ENCODE measurements at regions not wholly inside any gene's neighbourhood (a gene's known extent, or its start where the extent isn't known, plus 50 kb on each side); places are given as distances from the start of the nearest gene placed in this dataset.

- no peak for DNase-seq
Observed at GRCh38 chr6:14728396-14729024, 517.4 kb upstream of the JARID2 start.

DNA sequence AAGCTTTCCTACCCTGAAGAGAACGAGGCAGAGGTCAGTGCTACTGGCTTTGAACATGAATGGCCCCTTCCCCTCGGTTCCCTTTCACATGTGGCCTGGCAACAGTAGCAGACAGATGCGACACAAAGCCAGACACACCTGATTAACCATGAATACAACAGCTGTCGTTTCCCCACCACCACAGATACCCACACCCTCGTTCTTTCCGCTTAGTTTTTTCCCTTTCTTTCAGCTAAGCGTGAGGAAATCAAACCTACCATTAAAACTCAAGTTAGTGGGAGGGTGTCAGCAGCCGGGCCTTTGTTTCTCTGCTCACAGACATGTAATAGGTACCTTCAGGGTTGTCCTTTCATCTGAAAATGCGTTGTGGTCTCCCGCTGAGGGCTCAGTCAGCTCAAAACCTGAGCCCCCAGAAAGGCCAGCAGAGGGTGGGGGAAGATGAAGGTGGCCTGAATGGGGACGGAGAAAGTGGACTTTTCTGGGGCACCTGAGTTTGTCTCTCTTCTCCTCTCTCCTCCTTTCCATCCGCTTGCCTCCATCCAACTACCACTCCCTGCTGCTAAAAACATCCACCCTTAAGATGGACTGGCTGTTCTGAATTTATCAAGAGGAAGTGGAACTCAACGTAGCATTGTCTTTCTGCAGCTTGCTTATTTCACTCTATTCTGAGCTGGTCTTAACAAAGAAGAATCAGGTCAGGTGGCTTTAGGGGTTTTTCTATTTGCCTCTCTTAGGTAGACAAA, 516.6 kb upstream of the JARID2 start:
- DNase-seq: no peak

DNA sequence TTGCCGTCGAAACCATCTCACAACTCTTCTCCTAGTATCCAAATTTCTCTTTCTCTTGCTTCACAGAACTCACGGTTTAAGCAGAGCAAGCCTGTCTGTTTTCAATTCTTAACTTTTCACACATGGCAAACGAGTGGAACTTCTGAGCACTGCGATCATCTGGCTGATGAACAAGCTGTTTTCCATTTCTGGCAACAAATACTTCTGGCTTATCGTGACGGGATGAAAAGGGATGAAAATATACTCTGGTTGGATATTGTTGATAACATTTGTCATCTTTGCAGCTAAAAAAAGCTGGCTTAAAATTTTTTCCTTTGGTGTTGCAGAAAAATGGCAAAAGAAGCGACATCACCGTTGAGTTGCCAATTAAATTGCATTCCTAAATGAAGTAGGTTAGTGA, 515.2 kb upstream of the JARID2 start:
- no peak for DNase-seq

DNA sequence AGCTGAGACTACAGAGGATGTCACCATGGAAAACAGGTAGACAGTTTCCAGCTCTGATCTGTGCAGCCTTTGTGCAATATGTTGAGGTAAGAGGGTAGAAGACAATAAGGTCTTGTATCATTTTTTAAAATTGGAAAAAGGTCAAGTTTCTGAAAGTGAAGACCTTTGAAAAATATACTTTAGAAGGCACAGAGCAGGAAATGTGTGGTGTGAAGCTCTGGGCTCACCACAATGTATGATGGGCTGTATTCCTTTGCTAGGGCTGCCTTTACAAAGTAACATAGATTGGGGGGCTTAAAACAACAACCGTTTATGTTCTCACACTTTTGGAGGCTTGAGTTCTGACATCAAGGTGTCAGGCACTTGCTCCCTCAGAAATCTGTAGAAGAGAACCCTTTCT, 514.3 kb upstream of the JARID2 start:
- no peak for DNase-seq

- DNase-seq: no peak
Observed at GRCh38 chr6:14732226-14732843, 513.5 kb upstream of the JARID2 start.

DNA sequence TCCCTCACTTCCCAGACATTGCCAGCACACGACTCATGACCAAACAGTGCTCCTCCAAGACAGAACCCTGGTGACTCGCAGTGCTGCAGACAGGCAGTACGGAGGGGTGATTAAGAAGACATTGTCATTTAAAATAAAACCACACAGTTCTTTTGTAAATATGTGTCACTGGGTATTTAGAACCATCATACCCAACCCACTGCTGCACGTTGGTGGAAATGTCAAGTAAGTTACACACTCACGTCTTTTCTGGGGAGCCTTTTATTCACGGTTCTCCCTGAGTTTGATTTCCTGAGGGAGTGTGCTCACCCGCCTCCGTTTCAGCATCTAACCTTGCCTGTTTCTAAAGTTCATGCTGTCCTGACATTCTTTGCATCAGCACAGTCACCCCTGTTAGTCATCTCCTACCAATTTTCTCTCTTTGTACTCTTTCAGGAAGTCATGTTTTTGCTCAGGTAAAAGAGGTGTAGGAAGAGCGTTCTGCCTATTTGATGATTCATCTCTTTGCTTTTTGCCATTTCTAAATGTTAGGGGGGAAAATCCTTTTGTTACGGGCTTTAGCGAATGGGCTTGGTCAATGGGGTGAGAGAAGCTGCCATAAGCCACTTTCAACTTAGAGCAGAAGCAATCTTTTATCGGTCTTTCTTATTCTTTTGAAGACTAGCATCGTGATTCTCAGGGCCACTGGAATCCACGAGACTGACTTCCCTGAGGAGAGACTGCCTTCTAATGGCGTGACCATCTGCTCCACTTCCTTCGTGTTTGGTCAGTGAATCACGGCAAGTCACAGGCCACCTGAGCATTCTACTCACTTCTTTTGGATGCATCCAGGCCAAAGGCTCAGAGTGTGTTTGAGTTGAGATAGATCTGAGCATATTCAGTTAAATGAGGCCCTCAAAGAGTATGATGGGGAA, 512.8 kb upstream of the JARID2 start:
- DNase-seq: no peak

DNA sequence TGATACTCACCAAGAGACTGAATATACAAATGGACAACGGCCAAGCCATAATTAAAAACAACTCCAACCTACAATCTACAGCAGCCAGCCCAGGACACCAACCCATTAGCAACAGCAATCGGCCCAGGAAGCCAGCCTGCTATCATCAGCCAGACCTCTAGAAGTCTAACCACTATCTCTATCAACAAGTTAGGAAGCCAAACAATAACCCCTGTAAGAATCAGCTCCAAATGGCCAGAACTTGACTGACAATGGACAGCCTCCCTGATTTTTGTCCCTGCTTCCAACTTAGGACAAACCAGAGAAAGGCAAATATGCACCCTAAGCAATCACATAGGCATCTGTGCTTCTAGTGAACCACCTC, 511.8 kb upstream of the JARID2 start:
- DNase-seq: no peak

DNA sequence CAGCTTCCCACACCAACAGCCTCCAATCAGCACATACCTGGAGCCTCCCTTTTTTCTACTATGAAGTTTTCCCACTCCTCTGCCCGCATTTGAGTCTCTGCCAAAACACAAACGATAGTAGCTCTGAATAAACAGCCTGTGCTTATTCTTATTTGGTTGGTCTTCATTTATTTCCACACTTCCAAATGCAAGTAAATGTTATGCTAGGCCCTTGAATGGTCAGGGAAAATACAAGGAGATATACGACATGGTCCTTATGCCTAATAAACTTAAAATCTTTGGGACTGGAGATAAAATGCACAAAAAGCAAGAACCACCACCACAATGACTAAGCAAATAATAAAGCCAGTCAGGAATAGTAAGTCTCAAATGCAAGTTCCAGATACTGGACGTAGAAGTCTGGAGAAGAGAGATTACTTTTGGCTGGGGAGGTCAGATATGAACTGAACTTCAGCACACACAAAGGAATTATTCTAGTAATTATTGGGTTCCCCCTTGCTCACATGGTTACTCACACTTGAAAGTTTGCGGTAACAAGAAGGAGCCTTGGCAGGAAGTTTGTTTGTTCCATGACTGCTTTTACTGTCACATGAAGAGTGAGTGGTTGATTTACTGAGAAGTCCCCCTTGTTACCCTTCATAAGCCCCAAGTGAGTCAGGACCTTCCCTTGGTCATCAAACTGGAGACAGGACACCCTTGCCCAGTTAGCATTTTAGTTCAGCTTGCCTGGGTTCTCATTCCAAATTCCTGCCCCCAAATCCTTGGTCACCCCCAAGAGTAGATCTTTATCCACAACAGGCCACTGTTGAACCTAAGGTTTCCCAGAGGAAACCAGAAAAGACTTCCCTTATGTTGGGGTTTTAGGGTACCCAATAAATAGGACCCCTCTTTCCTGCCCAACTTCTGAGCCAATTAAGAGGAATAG, 511.2 kb upstream of the JARID2 start:
- DNase-seq: no peak

- no peak for DNase-seq
Observed at GRCh38 chr6:14735956-14736486, 509.8 kb upstream of the JARID2 start.

DNA sequence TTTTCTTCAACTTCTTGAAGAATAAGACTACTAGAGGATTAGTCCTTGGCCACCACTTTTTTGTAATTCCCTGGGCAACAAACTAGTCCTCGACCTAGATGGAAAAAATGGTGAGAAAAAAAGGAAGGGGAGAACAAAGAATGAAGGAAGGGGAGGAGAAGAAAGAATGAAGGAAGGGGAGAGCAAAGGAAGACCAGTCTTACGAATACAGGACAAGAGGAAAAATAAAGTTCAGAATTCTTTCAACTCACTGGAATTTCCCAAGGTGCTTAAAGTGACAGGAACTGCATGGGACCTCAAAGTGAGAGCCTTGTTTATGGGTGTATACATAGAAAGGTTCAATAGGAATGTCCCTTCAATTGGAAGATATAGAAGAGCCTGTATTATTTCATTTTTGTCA, 509.3 kb upstream of the JARID2 start:
- DNase-seq: no peak

DNA sequence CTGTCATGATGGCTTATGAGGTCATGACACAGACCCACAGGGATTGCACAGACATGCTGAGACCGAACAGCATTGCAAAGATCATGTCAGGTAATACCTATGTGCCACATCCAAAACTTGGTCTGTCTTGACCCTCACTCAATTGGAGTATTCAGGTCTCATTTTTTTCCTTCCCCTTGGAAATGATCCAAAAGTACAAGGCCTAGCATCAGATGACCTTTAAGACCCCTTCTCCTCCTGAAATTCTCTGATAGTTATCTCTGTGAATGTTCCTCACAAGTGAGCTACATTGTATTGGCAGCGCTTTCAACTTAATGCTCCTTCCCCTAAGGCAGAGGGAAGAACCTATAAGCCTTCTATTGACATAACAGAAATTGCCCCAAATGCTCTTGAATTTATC, 507.4 kb upstream of the JARID2 start:
- no peak for DNase-seq

GRCh38 chr6:14738933-14739332, 506.9 kb upstream of the JARID2 start:
- no peak for DNase-seq

DNA sequence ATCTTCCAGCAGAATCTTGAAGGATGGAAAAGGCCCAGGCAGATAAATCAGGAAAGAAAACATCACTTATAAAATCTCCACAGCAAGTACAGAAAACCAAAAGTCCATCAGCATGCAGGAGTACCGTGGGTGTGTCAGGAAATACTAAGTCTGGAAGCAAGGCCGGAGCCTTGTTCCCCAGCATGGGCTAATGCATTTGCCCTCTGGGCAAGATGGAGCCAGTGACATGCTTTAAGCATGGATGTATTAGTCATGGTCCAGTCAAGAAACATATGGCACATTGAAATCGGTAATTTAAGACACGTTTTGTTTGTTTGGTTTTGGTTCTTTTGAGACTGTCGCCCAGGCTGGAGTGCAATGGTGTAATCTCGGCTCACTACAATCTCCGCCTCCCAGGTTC, 506.0 kb upstream of the JARID2 start:
- no peak for DNase-seq

DNA sequence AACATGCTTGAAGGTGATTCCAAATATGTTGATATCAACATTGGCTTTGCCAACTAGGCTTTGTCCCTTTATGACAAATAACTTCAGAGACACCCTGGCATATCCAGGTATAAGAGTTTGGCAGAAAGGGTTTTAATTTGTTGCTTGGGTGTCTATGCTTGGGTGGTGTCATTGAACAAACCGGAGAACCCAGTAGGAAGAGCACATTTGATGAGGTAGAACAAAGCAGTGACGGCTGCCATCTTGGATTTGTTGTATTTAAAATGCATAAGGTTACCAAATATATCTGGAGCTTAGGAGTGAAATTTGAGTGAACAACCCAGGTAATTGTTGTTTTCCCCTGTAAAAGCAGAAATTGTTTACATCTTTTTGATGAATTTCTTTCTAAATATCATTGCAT, 503.7 kb upstream of the JARID2 start:
- no peak for DNase-seq

GRCh38 chr6:14742680-14743079, 503.2 kb upstream of the JARID2 start:
- no peak for DNase-seq

- no peak for DNase-seq
Observed at GRCh38 chr6:14743144-14743473, 502.8 kb upstream of the JARID2 start.

DNA sequence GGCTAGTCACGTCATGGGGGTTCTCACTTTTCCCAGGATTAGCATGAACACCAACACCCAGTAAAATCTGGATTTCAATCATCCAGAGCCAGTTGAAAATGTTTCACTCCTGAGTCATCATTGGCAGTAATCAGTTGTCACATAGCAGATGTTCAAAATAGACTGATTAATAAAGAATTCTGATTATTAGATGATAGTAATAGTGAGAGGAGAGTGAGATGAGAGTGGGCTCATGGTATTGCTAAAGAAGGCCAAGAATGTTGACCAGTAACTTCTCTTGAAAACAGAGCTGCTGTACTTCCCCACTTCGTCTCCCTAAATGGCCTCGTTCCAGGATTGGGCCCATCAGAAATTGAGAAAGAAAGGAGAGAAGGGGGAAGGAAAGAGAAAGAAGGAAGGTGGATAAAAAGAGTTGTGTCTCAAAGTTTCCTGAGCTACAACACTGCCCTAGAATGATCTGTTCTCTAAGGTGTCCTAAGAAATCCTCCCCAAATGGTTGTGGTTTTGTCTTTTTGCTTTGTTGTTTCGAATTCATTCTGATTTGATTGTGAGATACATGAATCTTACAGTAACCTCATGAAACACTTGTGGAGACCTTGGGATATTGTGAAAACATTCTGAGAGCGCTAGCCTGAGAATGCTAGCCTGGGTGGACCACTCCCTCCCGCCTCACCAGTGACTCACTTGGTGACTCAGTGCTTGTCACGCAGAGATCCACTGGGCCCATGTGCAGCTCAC, 502.2 kb upstream of the JARID2 start:
- DNase-seq: no peak

DNA sequence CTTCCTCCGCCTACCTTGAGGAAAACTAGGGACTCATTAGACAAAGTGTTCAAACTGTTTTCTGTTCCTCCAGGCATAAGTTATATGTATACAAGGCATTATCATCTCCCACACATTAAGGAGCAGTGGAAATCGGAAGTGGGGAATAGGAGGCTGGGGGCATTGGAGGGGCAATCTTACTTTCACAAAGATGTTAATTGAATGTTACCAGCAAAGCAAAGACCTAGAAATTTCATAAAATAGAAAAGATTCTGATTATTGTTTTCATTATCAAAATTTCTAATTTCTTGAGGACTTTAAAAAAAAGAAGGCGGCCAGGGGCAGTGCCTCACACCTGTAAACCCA, 501.7 kb upstream of the JARID2 start:
- no peak for DNase-seq

DNA sequence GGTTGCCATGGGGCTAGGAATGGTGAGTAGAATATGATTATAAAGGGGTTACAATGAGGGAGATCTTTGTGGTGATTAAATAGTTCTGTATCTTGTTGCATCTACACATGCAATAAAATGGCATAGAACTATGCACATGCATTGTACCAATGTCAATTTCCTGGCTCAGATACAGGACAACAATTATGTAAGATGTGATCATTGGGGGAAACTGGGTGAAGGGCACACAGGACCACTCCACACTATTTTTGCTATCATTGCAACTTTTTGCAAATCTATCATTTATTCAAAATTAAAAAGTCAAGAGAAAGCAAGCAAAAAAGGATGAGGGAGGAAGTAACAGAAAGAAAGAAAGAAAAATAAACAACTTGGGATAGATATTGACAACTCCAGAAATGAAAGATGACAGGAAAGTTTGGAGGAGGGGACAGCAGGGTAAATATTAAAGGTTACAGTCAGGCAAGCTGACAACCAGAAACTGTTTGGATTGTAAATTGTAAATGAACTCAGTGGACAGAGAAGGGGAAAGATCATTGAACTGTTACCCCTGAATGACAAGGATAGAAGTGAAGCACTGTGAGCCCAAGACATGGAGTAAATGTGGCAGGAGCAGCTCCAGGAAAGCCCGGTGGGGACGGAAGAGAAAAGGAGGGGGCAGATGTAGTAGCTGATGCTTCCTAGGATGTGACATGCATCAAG, 499.6 kb upstream of the JARID2 start:
- DNase-seq: no peak

DNA sequence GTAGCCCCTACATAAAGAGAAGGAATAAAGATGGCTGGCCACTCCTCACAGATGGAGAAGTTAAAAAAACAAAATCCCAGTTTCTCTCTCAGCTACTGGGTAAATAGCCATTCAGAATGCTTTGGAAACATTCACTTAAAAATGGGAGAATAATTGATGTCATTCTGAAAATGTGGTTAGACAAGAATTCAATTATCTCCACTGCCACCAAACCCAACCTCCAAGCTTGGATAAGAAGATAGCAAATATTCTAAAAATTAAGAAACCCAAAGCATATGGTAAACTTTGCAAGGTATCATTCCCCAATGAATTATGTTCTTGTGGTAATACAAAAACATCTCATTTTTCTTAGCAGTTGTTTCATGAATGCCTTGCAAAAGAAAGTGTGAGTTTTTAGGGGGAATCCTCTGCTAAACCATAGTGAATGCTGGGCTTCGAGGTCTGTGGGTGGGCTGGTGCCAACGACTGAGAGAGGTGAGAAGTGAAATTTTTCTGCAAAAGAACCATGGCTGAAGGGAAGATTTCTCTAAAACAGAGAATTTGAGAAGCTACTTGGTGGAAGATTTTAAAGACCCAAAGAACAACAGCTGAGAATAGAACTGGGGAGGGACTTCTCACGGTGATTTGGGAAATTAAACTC, 497.9 kb upstream of the JARID2 start:
- DNase-seq: no peak
